ENCODE measurements at regions not wholly inside any gene's neighbourhood (a gene's known extent, or its start where the extent isn't known, plus 50 kb on each side); places are given as distances from the start of the nearest gene placed in this dataset.
"Not testable (repeated sequence)": the region's sequence is repeated elsewhere in the genome, so short reads cannot be mapped to it uniquely, and the experiment has no call there.

- DNase-seq: peak; percentile 34
These were observed 253.0 kb upstream of the P2RY1 start for GRCh38 chr3:152581951-152582350.

GRCh38 chr3:152583963-152584362, 251.0 kb upstream of the P2RY1 start:
- peak; percentile 72 for DNase-seq

GRCh38 chr3:152586974-152587373, 248.0 kb upstream of the P2RY1 start:
- DNase-seq: no peak

GRCh38 chr3:152587861-152588260, 247.1 kb upstream of the P2RY1 start:
- no peak for DNase-seq

- DNase-seq: no peak
These were observed 245.3 kb upstream of the P2RY1 start for GRCh38 chr3:152589644-152590043.

- no peak for DNase-seq
These were observed 243.4 kb upstream of the P2RY1 start for GRCh38 chr3:152591515-152591914.

GRCh38 chr3:152593242-152593641, 241.7 kb upstream of the P2RY1 start:
- no peak for DNase-seq

- DNase-seq: peak; percentile 70
These were observed 238.7 kb upstream of the P2RY1 start for GRCh38 chr3:152595975-152596821.

- not testable (repeated sequence) for DNase-seq
These were observed 238.1 kb upstream of the P2RY1 start for GRCh38 chr3:152596832-152597231.

GRCh38 chr3:152606146-152606545, 228.8 kb upstream of the P2RY1 start:
- no peak for DNase-seq

- DNase-seq: no peak
These were observed 227.8 kb upstream of the P2RY1 start for GRCh38 chr3:152607179-152607578.

- no peak for DNase-seq
These were observed 226.0 kb upstream of the P2RY1 start for GRCh38 chr3:152608696-152609594.

- DNase-seq: no peak
These were observed 225.0 kb upstream of the P2RY1 start for GRCh38 chr3:152609891-152610290.

- DNase-seq: no peak
These were observed 224.3 kb upstream of the P2RY1 start for GRCh38 chr3:152610622-152611021.

- peak; percentile 68 for DNase-seq
These were observed 223.0 kb upstream of the P2RY1 start for GRCh38 chr3:152611905-152612304.

- no peak for DNase-seq
These were observed 221.1 kb upstream of the P2RY1 start for GRCh38 chr3:152613851-152614250.

GRCh38 chr3:152615681-152616080, 219.2 kb upstream of the P2RY1 start:
- DNase-seq: no peak

- DNase-seq: no peak
These were observed 217.3 kb upstream of the P2RY1 start for GRCh38 chr3:152617609-152618008.

GRCh38 chr3:152618529-152618928, 216.4 kb upstream of the P2RY1 start:
- no peak for DNase-seq

- DNase-seq: no peak
These were observed 215.2 kb upstream of the P2RY1 start for GRCh38 chr3:152619691-152620090.

- no peak for DNase-seq
These were observed 214.5 kb upstream of the P2RY1 start for GRCh38 chr3:152620395-152620794.

- peak; percentile 24 for DNase-seq
These were observed 213.7 kb upstream of the P2RY1 start for GRCh38 chr3:152621006-152621868.

Data from tongue (tissue), 1 donor.